CD4-positive, alpha-beta T cell treated with Interleukin-4 for 4 hours (primary cell): ENCODE measurements at regions not wholly inside any gene's neighbourhood (a gene's known extent, or its start where the extent isn't known, plus 50 kb on each side); places are given as distances from the start of the nearest gene placed in this dataset.
"Not testable (repeated sequence)": the region's sequence is repeated elsewhere in the genome, so short reads cannot be mapped to it uniquely, and the experiment has no call there.

Experiments
- DNase-seq: peaks from one replicate; pipeline ENCODE4 v3.0.0-alpha.2; 2020

- DNase-seq, result no peak
These were observed 1395.9 kb downstream of the BRD1 start for GRCh38 chr22:48431536-48432315.

- DNase-seq, result no peak
These were observed 1396.7 kb downstream of the BRD1 start for GRCh38 chr22:48431014-48431413.

- no peak for DNase-seq
These were observed 1398.1 kb downstream of the BRD1 start for GRCh38 chr22:48429446-48430020.

- no peak for DNase-seq
These were observed 1398.9 kb downstream of the BRD1 start for GRCh38 chr22:48428631-48429371.

- DNase-seq, result no peak
These were observed 1399.9 kb downstream of the BRD1 start for GRCh38 chr22:48427731-48428211.

- no peak for DNase-seq
These were observed 1401.0 kb downstream of the BRD1 start for GRCh38 chr22:48426466-48427380.

GRCh38 chr22:48425641-48426040 is 1402.0 kb downstream of the BRD1 start:
- DNase-seq, result no peak

GRCh38 chr22:48425091-48425506 is 1402.6 kb downstream of the BRD1 start:
- no peak for DNase-seq

GRCh38 chr22:48424661-48425060 is 1403.0 kb downstream of the BRD1 start:
- no peak for DNase-seq

GRCh38 chr22:48424201-48424627 is 1403.5 kb downstream of the BRD1 start:
- DNase-seq, result no peak

GRCh38 chr22:48423481-48423911 is 1404.2 kb downstream of the BRD1 start:
- DNase-seq, result no peak

- no peak for DNase-seq
These were observed 1404.7 kb downstream of the BRD1 start for GRCh38 chr22:48422900-48423480.

- DNase-seq, result no peak
These were observed 1408.8 kb downstream of the BRD1 start for GRCh38 chr22:48418831-48419230.

- DNase-seq, result no peak
These were observed 1410.2 kb downstream of the BRD1 start for GRCh38 chr22:48417225-48418070.

- DNase-seq, result no peak
These were observed 1411.1 kb downstream of the BRD1 start for GRCh38 chr22:48416396-48417224.

- DNase-seq, result no peak
These were observed 1412.2 kb downstream of the BRD1 start for GRCh38 chr22:48415520-48415919.

GRCh38 chr22:48414651-48415050 is 1413.0 kb downstream of the BRD1 start:
- no peak for DNase-seq

- not testable (repeated sequence) for DNase-seq
These were observed 1414.7 kb downstream of the BRD1 start for GRCh38 chr22:48412931-48413330.

GRCh38 chr22:48410536-48410935 is 1417.1 kb downstream of the BRD1 start:
- DNase-seq, result no peak

GRCh38 chr22:48407256-48407955 is 1420.3 kb downstream of the BRD1 start:
- DNase-seq, result no peak
